Breast epithelium (tissue), 4 donors: ENCODE measurements at regions not wholly inside any gene's neighbourhood (a gene's known extent, or its start where the extent isn't known, plus 50 kb on each side); places are given as distances from the start of the nearest gene placed in this dataset.
A peak's percentile ranks its signal among the peaks of the same experiment; 100 is the strongest.

Source experiments
- DNase-seq, 2 donors: peaks; one replicate each; pipeline ENCODE4 v3.0.0-alpha.2; 2019; ENCODE audit warnings: low spot score in 2 of 2
- H3K27ac ChIP-seq, 2 donors: fragments of 200-600 bp; sonication (generic) in 1 of 2; one replicate each; pipeline ENCODE4 v1.5.1; 2016 to 2019; ENCODE audit warnings: mild to moderate bottlenecking in 1 of 2
- H3K27me3 ChIP-seq, 2 donors: fragments of 200-600 bp; sonication (generic) in 1 of 2; one replicate each; pipeline versions ENCODE4 v1.5.1 to v1.6.0; 2017 to 2019; ENCODE audit warnings: control low read depth in 1 of 2, mild to moderate bottlenecking in 1 of 2
- H3K36me3 ChIP-seq: fragments of 200-600 bp; one replicate; pipeline ENCODE4 v1.5.1; 2019
- H3K4me1 ChIP-seq, 2 donors: fragments of 200-600 bp; sonication (generic); one replicate each; pipeline ENCODE4 v1.5.1; 2016 to 2019; ENCODE audit warnings: control low read depth in 1 of 2
- H3K4me3 ChIP-seq, 3 donors: fragments of 200-600 bp; sonication (generic); 1 replicate in 2 of 3; 2 replicates in 1 of 3; pipeline ENCODE4 v1.5.1; 2016 to 2019; ENCODE audit warnings: mild to moderate bottlenecking in 3 of 3, moderate library complexity in 2 of 3
- H3K9me3 ChIP-seq, 2 donors: fragments of 200-600 bp; sonication (generic) in 1 of 2; one replicate each; pipeline ENCODE4 v1.5.1; 2016 to 2019; ENCODE audit warnings: control low read depth in 1 of 2
- POLR2A ChIP-seq: fragments of 450-650 bp; IDR thresholded peaks from one replicate; pipeline ENCODE4 v1.6.1; 2016; ENCODE audit warnings: antibody characterized with exemption, mild to moderate bottlenecking, moderate library complexity
- POLR2AphosphoS5 ChIP-seq, 3 donors: sonication (generic); formaldehyde crosslinking; IDR thresholded peaks; one replicate each; pipeline ENCODE4 v1.6.1; 2017; ENCODE audit warnings: antibody characterized with exemption in 3 of 3
- intact Hi-C: fragments of 100-400 bp; cut with DNase I; formaldehyde crosslinking; loops from one replicate; pipeline ENCODE4 v1.15.1; 2023; ENCODE audit warnings: low total_unique reads
- TF ChIP-seq, protein P1 (sequence below), 3 donors: fragments of 450-650 bp; IDR thresholded peaks; one replicate each; pipeline ENCODE4 v1.5.1; 2016 to 2017; ENCODE audit warnings: antibody characterized with exemption in 3 of 3, mild to moderate bottlenecking in 3 of 3, moderate library complexity in 3 of 3

DNA sequence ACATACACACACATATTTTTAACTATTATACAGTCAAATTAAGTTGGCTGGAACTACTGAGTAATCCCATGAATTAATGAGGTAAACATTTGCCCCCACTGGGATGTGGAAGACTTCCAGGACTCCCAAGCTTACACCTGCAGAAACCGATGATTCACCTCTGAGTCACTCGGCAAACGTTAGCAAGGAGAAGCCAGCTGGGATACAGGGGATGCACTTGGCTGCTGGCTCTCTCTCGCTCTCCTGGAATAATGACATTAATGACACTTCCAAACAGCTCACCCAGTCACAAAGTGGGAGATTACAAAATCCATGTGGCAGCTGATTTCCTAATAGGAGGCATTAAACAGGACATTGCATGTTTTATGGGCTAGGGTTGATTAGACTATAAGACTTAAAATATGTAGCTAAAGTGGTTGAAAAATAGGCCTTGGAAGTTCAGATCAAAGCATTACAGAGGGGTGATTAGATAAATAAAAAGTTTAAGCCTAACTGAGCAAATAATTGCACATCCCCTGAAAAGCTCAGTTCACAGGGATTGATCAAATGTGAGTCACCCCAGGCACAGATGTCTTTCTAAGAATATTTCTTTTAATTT is 500.9 kb downstream of the SOX2 start:
- DNase-seq = peak in 1 of 2 donors; percentile 19
- Histone ChIP-seq H3K4me1 (no peaks in the 10 kb centered on the region), H3K27me3 (peaks cover 0 to 5% of the 10 kb centered on the region in 2 donors), H3K36me3 (no peaks in the 10 kb centered on the region), H3K4me3 (no peak overlapping the region), H3K27ac (no peak overlapping the region), H3K9me3 (no peaks in the 10 kb centered on the region)
- TF ChIP-seq, protein P1, sequence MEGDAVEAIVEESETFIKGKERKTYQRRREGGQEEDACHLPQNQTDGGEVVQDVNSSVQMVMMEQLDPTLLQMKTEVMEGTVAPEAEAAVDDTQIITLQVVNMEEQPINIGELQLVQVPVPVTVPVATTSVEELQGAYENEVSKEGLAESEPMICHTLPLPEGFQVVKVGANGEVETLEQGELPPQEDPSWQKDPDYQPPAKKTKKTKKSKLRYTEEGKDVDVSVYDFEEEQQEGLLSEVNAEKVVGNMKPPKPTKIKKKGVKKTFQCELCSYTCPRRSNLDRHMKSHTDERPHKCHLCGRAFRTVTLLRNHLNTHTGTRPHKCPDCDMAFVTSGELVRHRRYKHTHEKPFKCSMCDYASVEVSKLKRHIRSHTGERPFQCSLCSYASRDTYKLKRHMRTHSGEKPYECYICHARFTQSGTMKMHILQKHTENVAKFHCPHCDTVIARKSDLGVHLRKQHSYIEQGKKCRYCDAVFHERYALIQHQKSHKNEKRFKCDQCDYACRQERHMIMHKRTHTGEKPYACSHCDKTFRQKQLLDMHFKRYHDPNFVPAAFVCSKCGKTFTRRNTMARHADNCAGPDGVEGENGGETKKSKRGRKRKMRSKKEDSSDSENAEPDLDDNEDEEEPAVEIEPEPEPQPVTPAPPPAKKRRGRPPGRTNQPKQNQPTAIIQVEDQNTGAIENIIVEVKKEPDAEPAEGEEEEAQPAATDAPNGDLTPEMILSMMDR (IDR thresholded peaks at IDR 0.05) = no peak
- intact Hi-C loops = no loop called here

DNA sequence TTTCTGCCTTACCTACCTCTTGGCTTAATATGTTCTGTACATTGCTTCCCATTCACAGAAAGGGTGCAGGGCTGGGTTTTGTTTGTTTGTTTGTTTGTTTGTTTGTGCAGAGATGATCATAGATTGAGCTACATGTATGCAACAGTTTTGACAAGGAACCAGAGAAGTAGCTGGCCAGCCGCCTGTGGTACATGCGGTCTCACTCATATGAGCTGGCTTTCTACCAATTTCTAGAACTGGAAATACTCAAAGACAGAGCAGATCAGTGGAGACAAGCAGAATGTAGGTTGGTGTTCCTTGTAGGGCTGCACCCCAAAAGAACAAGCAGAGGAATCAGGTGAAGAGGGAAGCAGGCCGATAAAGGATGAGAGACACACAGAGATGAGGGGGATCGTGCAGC is 502.7 kb downstream of the SOX2 start:
- H3K9me3 ChIP-seq = no peaks in the 10 kb centered on the region
- TF ChIP-seq POLR2A = no peak
- TF ChIP-seq POLR2AphosphoS5 (IDR thresholded peaks at IDR 0.05) = no peak
- TF ChIP-seq, protein P1 (IDR thresholded peaks at IDR 0.05) = no peak
- H3K4me1 ChIP-seq = no peaks in the 10 kb centered on the region
- no peak overlapping the region for H3K27ac ChIP-seq
- peaks cover 0 to 5% of the 10 kb centered on the region in 2 donors for H3K27me3 ChIP-seq
- H3K36me3 ChIP-seq = no peaks in the 10 kb centered on the region
- no peak for DNase-seq
- intact Hi-C loops = no loop called here
- H3K4me3 ChIP-seq = no peak overlapping the region

DNA sequence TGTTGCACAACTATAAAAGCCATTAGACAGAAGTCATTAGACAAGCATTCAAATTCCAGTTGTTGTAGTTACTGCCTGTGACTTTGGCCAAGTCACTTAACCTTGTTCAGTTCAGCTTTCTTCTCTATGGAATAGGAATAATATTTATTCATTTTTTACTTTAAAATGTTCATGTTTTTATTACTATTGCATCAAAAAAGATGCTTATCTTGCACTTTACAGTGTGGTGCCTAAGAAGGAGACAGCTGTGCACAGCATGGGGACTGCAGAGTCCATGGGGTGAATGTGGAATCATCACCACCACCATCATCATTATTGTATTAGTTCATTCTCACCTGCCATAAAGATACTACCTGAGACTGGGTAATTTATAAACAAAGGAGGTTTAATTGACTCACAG is 504.2 kb downstream of the SOX2 start:
- intact Hi-C loops = no loop called here
- TF ChIP-seq, protein P1 (IDR thresholded peaks at IDR 0.05) = no peak
- TF ChIP-seq POLR2A = no peak
- Histone ChIP-seq H3K36me3 (no peaks in the 10 kb centered on the region), H3K4me1 (no peaks in the 10 kb centered on the region), H3K27me3 (peaks cover 0 to 5% of the 10 kb centered on the region in 2 donors), H3K4me3 (no peak overlapping the region), H3K27ac (no peak overlapping the region), H3K9me3 (no peaks in the 10 kb centered on the region)
- DNase-seq = no peak

DNA sequence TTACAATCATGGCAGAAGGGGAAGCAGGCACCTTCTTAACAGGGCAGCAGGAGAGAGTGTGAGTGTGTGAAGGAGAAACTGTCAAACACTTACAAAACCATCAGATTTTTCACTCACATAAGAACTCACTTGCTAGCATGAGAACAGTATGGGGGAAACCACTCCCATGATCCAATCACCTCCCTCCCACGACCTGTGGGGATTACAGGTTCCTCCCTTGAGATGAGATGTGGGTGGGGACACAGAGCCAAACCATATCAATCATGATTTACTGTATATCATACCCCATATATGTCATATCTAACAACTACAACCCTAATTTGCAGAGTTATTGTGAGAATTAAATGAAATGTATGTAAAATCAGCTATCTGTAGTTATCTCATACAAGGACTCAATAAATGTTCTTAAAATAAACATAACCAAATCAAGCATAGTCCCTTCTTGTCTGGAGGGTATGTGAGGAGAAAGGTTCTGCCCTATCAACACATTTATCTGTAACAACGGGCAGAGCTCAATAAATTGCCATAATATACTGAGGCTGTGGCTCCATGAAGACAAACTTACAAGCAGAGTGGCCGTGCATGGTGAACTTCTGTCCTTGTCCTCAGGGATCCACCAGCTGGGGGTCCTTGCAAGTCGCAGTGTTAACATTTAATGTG is 504.7 kb downstream of the SOX2 start:
- no peak overlapping the region for H3K4me3 ChIP-seq
- no peaks in the 10 kb centered on the region for H3K4me1 ChIP-seq
- H3K36me3 ChIP-seq = no peaks in the 10 kb centered on the region
- H3K27ac ChIP-seq = no peak overlapping the region
- H3K9me3 ChIP-seq = no peaks in the 10 kb centered on the region
- peaks cover 0 to 5% of the 10 kb centered on the region in 2 donors for H3K27me3 ChIP-seq
- no peak for DNase-seq
- TF ChIP-seq, protein P1 (IDR thresholded peaks at IDR 0.05) = no peak
- TF ChIP-seq POLR2AphosphoS5 (IDR thresholded peaks at IDR 0.05) (no peak), POLR2A (no peak)
- intact Hi-C loops = no loop called here

DNA sequence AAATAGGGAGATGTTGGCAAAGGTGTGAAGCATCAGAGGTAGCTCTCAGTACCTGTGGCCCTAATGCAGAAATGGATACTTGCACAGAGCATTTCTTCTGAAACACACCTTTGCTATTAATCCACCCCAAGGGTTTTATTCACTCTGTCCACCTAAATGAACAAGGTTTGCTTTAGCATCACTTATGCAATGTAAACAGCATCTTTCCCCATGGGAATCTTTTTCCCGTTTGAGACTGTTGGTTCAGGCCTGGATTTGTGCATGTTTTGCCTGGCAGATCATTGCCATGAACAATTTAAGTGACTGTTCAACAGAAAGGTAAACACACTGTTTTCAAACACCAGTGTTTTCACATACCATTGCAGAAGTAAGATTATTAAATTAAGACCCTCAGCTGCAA is 508.3 kb downstream of the SOX2 start:
- peaks cover 0 to 10% of the 10 kb centered on the region in 2 donors for H3K9me3 ChIP-seq
- intact Hi-C loops = no loop called here
- H3K27ac ChIP-seq = no peak overlapping the region
- H3K4me3 ChIP-seq = no peak overlapping the region
- no peak for DNase-seq
- peaks cover 0 to 5% of the 10 kb centered on the region in 2 donors for H3K27me3 ChIP-seq
- no peaks in the 10 kb centered on the region for H3K4me1 ChIP-seq
- no peaks in the 10 kb centered on the region for H3K36me3 ChIP-seq
- TF ChIP-seq, protein P1 (IDR thresholded peaks at IDR 0.05) = no peak
- TF ChIP-seq POLR2AphosphoS5 (IDR thresholded peaks at IDR 0.05) (no peak), POLR2A (no peak)
